ENCODE measurements at regions not wholly inside any gene's neighbourhood (a gene's known extent, or its start where the extent isn't known, plus 50 kb on each side); places are given as distances from the start of the nearest gene placed in this dataset.

DNA sequence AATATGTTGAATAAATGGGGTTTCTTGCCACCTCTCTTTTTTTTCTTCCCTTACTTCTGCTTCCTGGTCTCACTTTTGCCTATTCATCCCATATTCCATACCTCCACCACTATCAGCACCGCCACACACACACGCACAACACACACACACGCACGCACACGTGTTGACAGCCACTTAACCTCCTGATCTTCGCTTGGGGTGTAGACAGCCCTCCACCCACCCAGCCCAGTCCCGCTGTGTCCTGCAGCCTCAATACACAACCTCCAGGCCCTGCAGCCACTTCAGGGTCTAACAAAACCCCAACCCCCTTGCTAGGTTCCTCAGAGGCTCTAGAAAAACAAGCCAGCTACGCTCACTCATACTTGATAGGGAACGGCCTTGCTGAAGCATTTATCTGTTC lies 72.3 kb downstream of the LINC00237 start:
- DNase-seq, result no peak

DNA sequence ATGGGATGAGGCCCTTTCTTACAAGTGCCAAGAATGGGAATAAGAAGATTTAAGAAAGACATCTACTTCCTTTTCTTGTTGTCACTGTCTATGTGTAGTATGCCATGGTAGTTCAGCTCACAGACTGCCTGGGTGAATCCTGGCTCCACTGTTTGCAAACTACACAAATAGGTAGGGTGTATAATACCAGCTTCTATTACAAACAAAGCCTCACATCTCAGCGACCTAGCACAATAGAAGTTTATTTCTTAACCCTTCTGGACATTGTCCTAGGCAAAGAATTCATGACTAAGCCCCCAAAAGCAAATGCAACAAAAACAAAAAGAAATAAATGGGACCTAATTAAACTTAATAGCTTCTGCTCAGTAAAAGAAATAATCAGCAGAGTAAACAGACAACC lies 74.5 kb downstream of the LINC00237 start:
- DNase-seq, result no peak

DNA sequence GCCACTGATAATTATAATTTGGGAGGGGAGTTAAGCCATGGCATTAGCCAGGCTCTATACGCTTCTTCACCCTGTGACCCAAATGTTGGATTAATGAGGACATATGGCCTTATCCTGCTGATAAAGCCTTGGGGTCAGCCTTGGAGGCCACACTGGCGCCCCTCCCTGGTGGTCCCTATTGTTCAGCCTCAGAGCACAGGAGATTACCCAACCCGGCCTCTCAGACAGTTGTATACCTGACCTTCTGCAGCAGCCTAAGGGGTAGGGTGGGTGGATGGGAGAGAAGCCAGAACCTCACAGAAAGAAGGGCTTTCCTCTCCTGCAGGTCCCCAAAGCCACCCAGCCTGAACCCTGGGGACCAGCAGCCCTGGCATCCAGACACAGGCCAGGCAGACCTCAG lies 76.8 kb downstream of the LINC00237 start:
- DNase-seq, result no peak

DNA sequence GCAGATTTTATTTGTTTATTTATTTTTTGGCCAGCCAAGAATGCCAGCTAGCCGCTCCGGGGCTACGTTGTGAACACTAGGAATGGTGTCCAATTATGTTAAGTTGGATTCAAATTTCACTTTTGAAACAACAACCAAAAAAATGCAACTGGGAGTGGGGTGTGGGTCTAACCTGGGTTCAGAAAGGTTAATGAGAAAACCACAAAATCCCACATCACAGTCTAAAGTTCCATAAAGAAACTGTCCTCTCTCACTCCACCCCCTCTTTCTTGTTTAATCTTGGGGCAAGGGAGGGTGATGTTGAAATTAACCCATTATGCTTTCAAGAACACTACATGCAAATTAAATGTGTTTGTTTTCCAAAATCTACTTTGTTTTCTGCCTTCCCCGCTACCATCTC lies 77.2 kb downstream of the LINC00237 start:
- DNase-seq, result no peak

DNA sequence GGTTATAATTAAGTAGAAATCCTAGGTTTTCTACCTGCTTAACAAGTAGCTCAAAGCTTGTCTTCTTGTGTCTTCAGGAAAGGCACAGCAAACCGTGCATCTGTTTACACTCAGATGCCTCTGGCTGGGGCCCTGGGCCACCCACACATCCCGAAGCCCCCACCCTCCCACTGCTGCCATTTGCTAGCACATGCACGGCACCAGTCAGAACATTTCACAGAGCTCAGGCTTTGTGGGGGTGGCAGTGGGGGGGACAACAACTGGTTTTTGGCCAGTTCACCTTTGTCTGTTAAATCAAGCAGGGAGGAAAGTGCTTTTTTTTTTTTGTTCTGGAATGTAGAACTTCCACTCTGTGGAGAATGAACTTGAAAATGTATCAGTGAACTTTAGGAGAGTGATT lies 77.7 kb downstream of the LINC00237 start:
- no peak for DNase-seq

DNA sequence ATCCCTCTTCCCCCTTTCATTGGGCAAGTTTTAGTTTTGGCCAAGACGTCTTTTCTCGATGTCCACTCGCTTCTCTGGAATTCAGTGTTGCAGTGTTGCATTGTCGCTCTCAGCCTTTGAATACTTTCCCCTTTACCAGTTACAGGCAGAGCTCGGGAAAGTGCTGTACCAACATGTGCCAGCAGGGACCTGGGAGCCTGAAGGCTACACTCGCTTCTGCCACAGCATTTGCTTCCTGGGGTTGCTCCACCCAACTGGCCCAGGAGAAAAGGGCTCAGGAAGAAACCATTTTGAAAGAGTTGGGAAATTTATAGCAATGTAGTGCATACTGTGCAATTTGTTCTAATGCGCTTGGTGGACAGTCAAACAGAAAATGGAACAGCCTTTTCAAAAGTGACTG lies 78.6 kb downstream of the LINC00237 start:
- DNase-seq, result no peak

DNA sequence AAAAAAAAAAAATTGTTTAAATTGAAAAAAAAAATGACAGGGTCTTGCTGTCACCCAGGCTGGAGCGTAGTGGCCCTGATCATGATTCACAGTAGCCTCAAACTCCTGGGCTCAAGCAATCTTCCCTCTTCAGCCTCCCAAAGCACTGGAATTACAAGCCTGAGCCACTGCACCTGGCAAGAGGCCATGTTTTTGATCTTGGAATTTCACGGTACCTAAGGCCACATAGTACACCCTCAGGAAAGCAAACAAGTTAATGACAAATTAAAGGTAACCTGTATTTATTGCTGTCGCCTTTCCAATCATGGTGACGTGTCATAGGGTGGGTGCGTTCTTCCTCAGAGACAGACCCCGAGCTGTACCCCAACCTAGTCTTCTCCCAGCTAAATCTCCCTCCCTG lies 79.2 kb downstream of the LINC00237 start:
- DNase-seq, result no peak

DNA sequence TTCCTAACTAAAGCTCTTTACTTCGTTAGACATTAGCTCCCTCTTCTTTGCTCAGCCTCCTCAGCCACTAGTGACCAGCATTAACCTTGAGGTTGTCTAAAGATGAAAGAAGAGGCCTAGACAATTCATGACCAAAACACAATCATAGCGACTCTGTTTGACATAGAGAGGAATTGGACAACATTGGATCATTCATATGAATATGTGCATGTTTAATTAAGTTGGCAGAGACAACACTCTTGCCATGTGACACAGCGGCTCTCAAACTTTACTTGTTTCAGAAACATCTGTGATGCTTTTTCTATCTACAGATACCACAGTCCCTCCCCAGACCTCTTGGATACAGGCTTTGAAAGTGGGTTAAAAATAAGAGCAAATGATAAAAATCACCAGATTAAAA lies 81.7 kb downstream of the LINC00237 start:
- no peak for DNase-seq

DNA sequence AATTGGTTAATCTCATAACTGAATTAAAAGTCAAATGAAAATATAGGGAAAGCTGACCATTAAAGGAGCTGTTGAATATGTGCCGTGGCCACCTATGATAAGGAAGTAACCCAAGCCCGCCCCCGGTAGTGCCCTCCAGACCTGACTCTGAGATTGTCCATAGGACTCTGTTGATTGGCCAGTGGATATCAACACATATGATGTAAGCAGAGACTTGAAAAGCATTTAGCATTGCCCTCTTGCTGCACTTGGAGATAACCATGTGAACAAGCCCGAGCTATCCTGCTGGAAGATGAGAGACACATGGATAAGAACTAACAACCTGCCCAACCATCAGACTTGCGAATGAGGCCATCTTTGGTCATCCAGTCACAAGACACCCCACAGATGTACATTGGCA lies 83.2 kb downstream of the LINC00237 start:
- no peak for DNase-seq

DNA sequence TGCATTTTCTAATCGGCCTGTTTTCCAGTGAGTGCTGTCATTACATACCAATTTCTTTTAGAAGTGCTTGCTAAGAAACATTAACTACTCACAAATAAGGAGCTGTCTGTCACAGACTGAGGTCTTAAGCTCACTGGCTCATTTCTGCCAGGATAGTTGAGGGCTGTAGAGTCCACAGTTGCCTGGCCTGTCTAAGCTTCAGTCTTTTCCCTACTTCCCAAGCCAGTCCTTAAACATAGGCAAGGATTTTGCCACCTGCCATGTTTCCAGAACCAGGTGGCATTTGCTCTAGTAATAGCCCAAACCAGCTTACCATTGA lies 84.7 kb downstream of the LINC00237 start:
- no peak for DNase-seq

DNA sequence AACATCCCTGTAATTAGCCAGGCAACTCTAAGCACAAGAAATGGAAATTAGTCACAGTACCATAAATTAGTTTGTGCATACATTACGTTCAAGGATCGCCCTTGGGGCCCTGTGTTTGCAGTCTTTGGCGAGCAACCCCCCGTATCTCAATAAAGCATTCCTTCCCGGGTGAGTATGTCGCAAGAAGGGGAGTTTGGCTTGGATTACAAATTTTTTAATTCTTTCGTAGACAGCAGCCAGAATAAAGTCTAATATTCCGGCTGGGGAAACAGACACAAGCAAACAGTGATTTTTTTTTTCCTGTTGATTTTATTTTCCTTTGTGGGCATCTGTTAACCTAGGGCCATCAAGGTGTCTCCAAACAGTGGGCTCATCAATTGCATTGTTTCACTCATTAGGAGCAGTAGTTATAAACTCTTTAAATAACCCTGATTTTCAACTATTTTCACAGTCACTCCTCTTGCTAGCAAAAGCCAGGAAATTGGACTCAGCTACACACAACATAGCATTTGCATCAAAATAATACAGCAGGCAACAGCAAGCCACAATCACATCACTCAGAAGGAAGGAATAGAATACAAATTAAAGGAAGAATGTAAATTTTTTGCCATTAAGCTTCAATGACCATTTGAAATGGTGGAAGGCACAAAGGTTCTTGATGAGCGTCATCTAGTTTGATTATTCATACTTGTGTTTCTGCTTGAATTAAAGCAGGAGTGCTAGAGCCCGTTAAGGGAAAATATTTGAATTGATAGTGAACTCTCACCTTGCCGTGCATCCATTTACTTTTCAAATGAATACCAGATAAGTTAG lies 85.3 kb downstream of the LINC00237 start:
- no peak for DNase-seq

DNA sequence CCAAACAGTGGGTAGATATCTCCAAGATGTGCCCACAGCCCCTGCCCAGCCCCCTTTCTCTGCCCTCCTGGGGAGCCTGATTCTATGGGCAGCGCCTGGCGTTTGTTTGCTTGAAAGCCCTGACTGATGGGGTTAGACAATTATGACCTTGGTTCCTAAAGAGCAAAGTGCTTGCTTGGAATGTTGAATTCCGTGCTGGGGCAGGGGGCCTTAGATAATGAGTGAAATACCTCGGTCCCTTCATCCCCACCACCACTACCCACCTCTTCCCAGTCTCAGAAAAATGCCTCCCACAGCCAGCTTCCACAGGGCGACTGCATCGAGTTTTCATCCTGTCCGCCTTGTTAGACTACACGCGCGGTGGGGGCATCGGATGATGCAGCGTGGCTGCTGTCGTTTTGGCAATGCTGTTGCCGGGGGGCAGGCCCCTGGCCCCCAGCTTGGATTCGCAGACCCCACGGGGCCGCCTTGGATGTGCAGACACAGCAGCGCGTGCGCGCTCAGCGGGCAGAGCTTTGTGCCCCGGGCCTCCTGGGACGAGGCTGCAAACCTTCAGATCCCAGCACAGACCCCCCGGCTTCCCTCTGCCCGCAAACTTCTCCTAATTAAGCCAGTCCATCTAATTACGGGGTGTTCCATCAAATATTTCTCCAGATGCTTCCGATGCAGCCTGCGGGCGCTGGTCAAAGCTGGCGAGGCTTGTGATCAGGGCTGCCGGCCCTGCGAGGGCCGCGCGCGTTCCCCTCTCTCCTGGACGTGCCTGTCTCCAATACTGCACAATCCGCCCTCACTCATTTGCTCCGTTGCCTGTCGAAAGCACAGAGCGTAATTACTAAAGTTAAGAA lies 86.1 kb downstream of the LINC00237 start:
- DNase-seq, result no peak

DNA sequence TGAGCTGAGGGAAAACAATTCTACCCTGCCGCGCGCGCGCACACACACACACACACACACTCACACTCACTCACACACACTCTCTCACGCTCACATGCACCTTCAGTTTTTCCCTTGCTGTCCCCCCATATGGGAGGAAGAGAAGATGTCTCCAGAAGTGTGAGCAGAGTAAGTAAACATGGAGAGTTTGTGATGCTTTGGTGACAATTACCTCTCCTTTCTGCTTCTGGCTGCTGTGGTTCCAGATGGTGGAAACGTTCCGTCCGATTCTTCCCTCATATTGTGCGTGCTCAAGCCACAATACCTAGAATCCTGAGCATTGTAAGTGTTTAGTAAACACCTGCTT lies 86.7 kb downstream of the LINC00237 start:
- no peak for DNase-seq

DNA sequence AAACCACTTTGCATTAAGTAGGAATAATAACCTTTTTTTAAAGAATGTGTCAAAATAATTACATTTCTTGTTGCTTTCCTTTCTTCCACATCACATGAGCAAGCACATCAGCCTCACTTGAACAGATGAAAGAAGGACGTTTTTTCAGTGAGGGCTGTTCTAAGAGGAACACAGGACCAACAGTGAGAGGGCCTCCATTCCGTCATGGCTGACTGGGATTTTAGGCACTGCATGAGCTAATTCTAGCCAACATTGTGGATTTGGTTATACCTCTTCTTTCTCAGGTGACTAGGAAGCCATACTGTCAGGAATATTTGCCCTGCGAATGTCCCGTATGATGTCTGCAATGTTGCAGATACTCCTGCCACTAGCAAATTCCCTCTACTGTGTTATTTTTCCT lies 87.6 kb downstream of the LINC00237 start:
- no peak for DNase-seq

DNA sequence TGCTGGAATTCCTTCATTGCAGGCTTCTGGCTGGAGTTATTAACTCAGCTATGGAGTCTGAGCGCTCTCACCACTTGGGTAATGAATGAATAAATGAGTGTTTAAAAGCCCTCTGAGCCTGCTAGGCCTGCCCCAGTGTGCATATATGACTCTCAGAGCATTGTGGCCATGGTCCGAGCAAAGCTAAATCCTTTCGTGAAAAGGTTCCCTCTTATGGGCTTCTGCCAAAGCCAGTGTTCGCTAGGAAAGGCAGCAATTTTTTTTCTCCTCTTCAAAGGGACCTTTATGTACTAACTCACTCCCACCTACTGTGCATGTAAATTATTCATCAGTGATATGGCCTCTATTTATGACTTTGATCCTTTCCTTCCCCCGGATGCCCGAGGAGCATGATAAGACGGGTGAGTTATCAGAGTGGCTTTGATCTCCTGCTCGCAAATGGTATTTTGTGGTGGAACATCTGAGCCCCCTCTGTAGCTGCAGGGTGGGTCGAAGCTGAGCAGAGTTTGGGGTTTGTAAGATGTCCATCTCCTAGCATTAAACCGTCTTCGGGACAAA lies 88.6 kb downstream of the LINC00237 start:
- no peak for DNase-seq

DNA sequence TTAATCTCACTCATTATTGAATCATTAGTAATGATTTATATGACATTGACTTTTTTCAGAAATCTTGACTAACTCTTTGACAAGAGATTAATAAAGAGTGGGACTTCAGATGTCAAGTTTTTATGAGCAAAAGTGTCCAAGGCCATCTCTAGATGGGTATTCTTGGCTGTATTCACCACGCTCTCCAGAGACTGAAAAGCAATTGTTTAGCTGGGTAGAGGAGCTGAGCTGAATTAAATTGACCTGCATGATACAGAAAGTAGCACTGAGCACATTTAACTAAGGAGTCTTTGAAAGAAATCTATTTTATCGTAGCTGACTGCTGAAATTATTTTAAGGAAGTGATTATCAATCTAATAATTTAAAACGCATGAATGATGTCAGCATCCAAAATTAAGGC lies 89.4 kb downstream of the LINC00237 start:
- DNase-seq, result no peak

DNA sequence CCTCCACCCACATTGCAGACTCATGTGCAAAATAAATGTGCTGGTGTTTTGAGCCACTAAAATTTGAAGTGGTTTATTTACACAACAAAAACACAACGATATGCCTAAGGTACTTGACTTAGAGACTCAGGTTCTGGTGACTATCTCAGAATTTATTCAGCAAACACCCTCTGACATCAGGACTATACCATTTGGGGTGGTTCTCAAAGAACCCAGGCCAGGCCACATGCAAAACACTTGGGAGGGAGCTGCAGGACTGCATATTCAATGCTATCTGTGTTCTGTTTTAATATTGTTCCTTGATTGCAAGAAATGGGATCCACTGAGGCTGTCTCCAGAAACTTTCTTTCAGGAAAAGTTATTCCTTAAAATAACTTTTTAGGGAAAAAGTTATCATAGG lies 91.6 kb downstream of the LINC00237 start:
- no peak for DNase-seq

DNA sequence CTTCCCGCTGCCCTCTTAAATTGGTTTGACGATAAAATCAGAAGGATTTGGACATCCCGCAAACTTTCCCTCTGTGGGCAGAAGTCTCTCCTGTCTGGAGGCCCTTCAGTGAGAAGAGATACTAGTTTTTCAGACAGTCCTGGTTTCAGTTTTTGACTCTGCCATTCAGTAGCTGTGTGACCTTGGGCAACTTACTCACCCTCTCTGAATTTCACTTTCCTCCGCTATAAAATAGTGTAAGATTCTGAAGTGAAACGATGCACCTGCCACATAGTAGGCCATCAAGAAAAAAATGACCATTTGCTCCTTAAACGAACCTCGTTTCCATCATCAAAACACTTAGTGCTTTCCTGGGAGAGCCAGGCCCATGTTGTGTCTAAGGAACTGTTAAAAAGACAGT lies 97.2 kb downstream of the LINC00237 start:
- no peak for DNase-seq

DNA sequence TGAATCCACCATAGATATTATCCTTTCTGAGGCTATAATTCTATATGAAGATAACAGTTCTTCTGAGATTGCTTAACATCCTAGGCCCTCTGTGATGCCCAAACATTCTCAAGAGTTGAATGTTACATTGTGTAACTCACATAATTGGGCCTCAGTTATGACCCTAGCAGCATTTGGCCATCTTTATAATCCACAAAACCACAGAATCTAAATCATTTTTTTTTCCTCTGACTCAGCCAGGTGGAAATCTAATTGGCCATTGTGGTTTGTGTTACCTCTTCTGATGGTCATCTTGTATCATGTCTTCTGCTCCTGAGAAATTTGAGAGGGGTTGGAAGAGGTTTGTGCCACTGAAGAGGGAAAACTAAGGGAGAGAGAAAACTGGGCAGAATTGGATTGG lies 99.5 kb downstream of the LINC00237 start:
- no peak for DNase-seq

DNA sequence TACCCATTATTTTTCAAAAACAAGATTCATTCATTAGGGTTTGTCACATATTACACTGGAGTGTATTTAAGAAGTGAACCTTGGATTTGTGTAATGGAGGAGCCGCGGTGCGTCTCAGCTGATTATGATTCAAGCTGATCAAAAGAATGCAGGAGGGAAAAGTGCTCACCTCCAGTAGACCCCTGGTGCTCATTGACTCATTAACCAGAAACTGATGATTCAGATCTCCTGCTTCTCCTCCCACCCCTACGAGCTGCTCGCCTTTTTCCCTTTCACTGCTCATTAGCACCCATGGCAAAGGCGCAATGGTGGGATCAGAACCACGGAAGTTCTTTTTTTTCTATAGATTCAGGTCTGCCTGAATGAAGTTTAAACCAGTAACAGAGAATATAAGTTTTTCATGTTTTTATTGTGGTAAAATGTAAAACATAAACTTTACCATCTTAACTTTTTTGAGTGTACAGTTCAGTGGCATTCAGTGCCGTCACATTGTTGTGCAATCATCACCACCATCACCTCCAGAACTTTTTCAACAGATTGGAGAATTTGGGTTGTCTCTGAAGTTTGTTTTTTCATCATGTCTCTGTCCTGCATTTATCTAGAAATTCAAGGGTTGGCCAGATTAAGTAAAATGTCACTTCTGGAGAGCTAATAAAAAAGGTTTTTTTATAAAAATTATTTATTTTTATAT lies 101.6 kb downstream of the LINC00237 start:
- DNase-seq, result no peak

DNA sequence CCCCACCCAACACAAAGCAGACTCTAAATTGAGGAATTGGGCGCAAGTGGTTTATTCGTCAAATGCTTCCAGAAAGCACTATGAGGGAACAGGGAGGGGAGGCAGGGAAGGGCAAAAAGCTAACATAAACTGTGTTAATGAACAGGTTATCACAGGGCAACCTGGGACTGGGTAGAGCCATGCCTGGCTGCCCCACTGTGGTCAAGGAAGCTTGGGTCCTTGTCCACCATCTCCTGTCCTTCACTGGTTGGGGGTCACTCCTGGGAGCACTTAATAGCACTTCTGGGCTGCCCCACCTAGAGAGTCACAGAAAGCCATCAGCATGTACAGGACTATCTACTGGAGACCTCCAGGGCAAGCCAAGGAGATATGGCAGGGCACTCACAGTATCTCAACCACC lies 102.3 kb downstream of the LINC00237 start:
- DNase-seq, result no peak

DNA sequence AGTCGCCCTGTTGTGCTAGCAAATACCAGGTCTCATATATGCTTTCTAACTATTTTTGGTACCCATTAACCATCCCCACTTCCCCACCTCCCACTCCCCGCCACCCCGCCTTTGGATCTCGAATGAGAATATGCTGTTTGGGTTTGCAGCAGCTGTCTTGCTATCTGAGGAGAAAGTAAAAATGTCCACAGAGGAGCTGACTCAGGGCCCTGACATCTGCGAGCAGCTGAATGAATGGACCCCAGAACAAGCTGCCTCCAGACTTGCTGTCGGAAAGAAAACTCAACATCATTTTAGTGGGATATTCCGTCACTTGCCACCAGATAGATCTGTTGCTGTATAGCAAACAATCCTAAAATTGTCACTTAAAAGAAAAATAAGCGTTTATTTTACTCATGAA lies 103.7 kb downstream of the LINC00237 start:
- no peak for DNase-seq

DNA sequence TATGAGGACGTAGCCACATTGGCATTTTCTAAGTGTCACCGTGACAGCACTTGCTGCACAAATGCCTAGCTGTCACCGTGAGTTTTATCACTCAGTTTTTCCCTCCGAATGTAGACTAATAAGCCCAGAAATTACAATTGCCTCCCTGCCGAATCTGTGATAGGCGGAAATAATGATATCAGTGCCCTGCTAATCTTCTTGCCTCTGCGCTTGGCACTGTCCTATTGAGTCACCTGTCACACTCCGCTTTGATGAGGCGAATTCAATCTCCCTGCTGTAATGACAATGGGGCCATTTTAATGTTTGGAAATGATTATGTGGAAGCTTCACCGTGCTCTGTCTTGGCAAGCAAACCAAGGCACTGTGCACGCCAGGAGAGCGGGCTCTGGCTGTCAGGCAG lies 112.8 kb downstream of the LINC00237 start:
- DNase-seq, result no peak

Data from fibroblast of upper back skin (primary cell).